ENCODE measurements at regions not wholly inside any gene's neighbourhood (a gene's known extent, or its start where the extent isn't known, plus 50 kb on each side); places are given as distances from the start of the nearest gene placed in this dataset.

- TF ChIP-seq, protein P1, sequence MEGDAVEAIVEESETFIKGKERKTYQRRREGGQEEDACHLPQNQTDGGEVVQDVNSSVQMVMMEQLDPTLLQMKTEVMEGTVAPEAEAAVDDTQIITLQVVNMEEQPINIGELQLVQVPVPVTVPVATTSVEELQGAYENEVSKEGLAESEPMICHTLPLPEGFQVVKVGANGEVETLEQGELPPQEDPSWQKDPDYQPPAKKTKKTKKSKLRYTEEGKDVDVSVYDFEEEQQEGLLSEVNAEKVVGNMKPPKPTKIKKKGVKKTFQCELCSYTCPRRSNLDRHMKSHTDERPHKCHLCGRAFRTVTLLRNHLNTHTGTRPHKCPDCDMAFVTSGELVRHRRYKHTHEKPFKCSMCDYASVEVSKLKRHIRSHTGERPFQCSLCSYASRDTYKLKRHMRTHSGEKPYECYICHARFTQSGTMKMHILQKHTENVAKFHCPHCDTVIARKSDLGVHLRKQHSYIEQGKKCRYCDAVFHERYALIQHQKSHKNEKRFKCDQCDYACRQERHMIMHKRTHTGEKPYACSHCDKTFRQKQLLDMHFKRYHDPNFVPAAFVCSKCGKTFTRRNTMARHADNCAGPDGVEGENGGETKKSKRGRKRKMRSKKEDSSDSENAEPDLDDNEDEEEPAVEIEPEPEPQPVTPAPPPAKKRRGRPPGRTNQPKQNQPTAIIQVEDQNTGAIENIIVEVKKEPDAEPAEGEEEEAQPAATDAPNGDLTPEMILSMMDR (IDR thresholded peaks at IDR 0.05), result no peak
- no peak for TF ChIP-seq POLR2A (IDR thresholded peaks at IDR 0.05)
Measured at GRCh38 chr2:8558956-8559355, 122.9 kb upstream of the ID2 start.
